Uterus (tissue), 2 donors: ENCODE measurements at regions not wholly inside any gene's neighbourhood (a gene's known extent, or its start where the extent isn't known, plus 50 kb on each side); places are given as distances from the start of the nearest gene placed in this dataset.

Experiments
- CTCF ChIP-seq, 4 experiments: fragments of 200-600 bp in 2 of 4; fragments of 450-650 bp in 2 of 4; sonication (generic) in 2 of 4; IDR thresholded peaks; one replicate each; pipeline ENCODE4 v1.5.1; 2016 to 2019; ENCODE audit warnings: antibody characterized with exemption in 4 of 4, mild to moderate bottlenecking in 2 of 4, moderate library complexity in 1 of 4
- POLR2A ChIP-seq, 2 donors: fragments of 450-650 bp; IDR thresholded peaks; one replicate each; pipeline ENCODE4 v1.6.1; 2016; ENCODE audit warnings: antibody characterized with exemption in 2 of 2, mild to moderate bottlenecking in 1 of 2, moderate library complexity in 1 of 2

GRCh38 chr12:107894589-107894988 lies 120.1 kb downstream of the ASCL4 start:
- no peak for TF ChIP-seq CTCF (IDR thresholded peaks at IDR 0.05)
- no peak for TF ChIP-seq POLR2A (IDR thresholded peaks at IDR 0.05)
